GM13977 (cell line): ENCODE measurements at regions not wholly inside any gene's neighbourhood (a gene's known extent, or its start where the extent isn't known, plus 50 kb on each side); places are given as distances from the start of the nearest gene placed in this dataset.
"Not testable (repeated sequence)": the region's sequence is repeated elsewhere in the genome, so short reads cannot be mapped to it uniquely, and the experiment has no call there.

ENCODE experiments used
- DNase-seq: peaks from one replicate; pipeline ENCODE4 v3.0.0; 2012; ENCODE audit warnings: low spot score
- in situ Hi-C: fragments of 300-500 bp; cut with MboI; formaldehyde crosslinking; loops from one replicate; pipeline ENCODE4 v1.12.0; 2022; ENCODE audit warnings: low sequenced_read_pairs, low pct_unique_long_range_greater_than_20kb, mixed read lengths, inconsistent platforms; ENCODE audit not compliant: unreplicated experiment
- TF ChIP-seq, protein P1 (sequence below): IDR thresholded peaks from 2 replicates; pipeline ENCODE4 v1.5.1; 2012; ENCODE audit warnings: mild to moderate bottlenecking, control low read depth; ENCODE audit not compliant: insufficient read depth; ENCODE audit errors: extremely low read depth, missing control alignments

DNA sequence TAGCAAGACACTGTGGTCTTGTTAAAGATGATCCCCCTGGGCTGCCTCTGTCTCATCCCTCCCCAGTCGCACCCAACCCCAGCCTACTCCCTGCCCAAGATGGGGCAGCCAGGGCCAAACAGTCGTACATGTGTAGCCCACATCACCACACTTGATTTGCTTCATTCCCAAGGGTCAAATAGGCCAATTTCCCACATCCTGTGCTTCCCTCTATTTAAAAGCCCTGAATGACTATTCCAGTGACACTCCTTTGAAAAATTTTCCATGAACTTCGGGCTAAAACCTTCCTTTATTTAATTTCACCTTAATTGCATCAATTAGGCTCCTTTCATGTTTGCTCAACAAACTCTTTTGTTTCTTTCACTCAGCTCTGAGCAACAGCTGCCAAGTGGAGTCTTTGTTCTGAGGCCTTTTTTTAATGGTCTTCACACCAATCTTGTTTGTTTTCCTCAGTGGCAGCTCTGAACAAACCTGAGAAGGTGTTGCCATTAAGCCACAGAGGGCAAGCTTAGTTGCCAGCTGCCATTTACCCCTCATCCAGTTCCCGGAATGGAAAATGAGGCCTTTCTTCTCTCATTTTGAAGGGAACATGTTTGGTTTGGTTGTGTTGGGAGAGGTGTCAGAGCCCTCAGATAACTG is 126.9 kb downstream of the APIP start:
- in situ Hi-C loops = no loop called here
- DNase-seq = no peak
- TF ChIP-seq, protein P1, sequence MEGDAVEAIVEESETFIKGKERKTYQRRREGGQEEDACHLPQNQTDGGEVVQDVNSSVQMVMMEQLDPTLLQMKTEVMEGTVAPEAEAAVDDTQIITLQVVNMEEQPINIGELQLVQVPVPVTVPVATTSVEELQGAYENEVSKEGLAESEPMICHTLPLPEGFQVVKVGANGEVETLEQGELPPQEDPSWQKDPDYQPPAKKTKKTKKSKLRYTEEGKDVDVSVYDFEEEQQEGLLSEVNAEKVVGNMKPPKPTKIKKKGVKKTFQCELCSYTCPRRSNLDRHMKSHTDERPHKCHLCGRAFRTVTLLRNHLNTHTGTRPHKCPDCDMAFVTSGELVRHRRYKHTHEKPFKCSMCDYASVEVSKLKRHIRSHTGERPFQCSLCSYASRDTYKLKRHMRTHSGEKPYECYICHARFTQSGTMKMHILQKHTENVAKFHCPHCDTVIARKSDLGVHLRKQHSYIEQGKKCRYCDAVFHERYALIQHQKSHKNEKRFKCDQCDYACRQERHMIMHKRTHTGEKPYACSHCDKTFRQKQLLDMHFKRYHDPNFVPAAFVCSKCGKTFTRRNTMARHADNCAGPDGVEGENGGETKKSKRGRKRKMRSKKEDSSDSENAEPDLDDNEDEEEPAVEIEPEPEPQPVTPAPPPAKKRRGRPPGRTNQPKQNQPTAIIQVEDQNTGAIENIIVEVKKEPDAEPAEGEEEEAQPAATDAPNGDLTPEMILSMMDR = no peak

GRCh38 chr11:34788642-34789041 is 127.5 kb downstream of the APIP start:
- in situ Hi-C loops = no loop called here
- no peak for DNase-seq
- TF ChIP-seq, protein P1 = no peak

- in situ Hi-C loops = no loop called here
- TF ChIP-seq, protein P1 = no peak
- DNase-seq = no peak
Measured at GRCh38 chr11:34787895-34788294, 128.3 kb downstream of the APIP start.

DNA sequence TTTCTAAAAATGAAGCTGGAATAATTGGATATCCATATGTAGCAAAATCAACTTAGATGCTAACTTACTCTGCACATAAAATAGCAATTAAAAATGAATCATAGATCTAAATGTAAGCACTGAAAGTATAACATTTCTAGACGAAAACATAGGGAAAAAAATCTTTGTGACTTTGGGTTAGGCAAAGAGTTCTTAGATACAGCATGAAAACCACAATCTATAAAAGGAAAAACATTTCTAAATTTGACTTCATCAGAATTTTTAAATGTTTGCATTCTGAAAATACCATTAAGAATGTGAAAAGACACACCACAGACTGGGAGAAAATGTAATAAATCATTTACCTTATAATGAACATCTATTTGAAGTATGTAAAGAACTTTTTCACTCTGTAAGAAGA is 128.8 kb downstream of the APIP start:
- TF ChIP-seq, protein P1 = no peak
- DNase-seq = no peak
- in situ Hi-C loops = no loop called here

- in situ Hi-C loops = no loop called here
- no peak for DNase-seq
- TF ChIP-seq, protein P1 = no peak
Measured at GRCh38 chr11:34784318-34784841, 131.8 kb downstream of the APIP start.

DNA sequence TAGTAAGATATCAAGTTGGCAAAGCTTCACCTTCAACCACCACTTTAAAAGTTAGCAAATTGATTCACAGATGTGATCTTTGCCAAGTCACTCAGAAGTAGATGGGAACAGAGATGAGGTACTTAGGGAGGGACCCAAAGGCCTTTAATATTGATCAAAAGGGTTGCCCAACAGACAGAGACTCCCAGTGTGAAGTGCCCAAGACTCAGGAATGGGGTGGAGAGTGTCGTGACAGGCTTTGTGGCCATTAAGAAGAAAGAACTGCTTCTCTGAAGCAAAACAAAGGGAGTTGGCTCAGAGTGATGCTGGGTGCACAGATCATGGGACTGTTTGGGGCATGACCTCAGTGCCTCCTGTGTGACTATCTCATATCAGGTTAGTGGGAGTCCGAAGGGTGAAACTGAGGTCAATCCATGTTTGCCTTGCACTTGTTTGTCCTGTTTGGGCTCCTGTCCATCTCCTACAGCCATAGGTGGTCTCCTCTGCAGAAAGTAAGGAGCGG is 132.3 kb downstream of the APIP start:
- in situ Hi-C loops = no loop called here
- TF ChIP-seq, protein P1 = no peak
- DNase-seq = no peak

GRCh38 chr11:34781826-34782225 is 134.4 kb downstream of the APIP start:
- DNase-seq, in situ Hi-C loops: not testable (repeated sequence)
